Ishikawa (cell line): ENCODE measurements at regions not wholly inside any gene's neighbourhood (a gene's known extent, or its start where the extent isn't known, plus 50 kb on each side); places are given as distances from the start of the nearest gene placed in this dataset.

Source experiments
- CEBPB ChIP-seq: IDR thresholded peaks from 2 replicates; pipeline ENCODE4 v1.6.1; 2012
- CREB1 ChIP-seq: IDR thresholded peaks from 2 replicates; pipeline ENCODE4 v1.6.1; 2012; ENCODE audit warnings: low read depth
- EGR1 ChIP-seq: IDR thresholded peaks from 2 replicates; pipeline ENCODE4 v1.6.1; 2012
- EP300 ChIP-seq: IDR thresholded peaks from 2 replicates; pipeline ENCODE4 v1.6.1; 2012; ENCODE audit warnings: borderline replicate concordance
- FOXM1 ChIP-seq: IDR thresholded peaks from 2 replicates; pipeline ENCODE4 v1.6.1; 2012; ENCODE audit warnings: low read depth, borderline replicate concordance
- MAX ChIP-seq: IDR thresholded peaks from 2 replicates; pipeline ENCODE4 v1.6.1; 2012
- NFIC ChIP-seq: IDR thresholded peaks from 2 replicates; pipeline ENCODE4 v1.6.1; 2012
- RAD21 ChIP-seq: IDR thresholded peaks from 2 replicates; pipeline ENCODE4 v1.6.1; 2012; ENCODE audit warnings: low read depth
- REST ChIP-seq: IDR thresholded peaks from 2 replicates; pipeline ENCODE4 v1.6.1; 2012; ENCODE audit warnings: low read depth, mild to moderate bottlenecking
- TAF1 ChIP-seq: IDR thresholded peaks from 2 replicates; pipeline ENCODE4 v1.6.1; 2012; ENCODE audit warnings: low read depth, mild to moderate bottlenecking
- TCF12 ChIP-seq: IDR thresholded peaks from 2 replicates; pipeline ENCODE4 v1.6.1; 2012; ENCODE audit warnings: low read depth
- TEAD4 ChIP-seq: IDR thresholded peaks from 2 replicates; pipeline ENCODE4 v1.6.1; 2012
- USF1 ChIP-seq: IDR thresholded peaks from 2 replicates; pipeline ENCODE4 v1.6.1; 2012
- YY1 ChIP-seq: IDR thresholded peaks from 2 replicates; pipeline ENCODE4 v1.6.1; 2012; ENCODE audit warnings: low read depth
- ZBTB7A ChIP-seq: IDR thresholded peaks from 2 replicates; pipeline ENCODE4 v1.6.1; 2012; ENCODE audit warnings: low read depth

GRCh38 chr3:90055666-90056065 lies 948.2 kb downstream of the EPHA3 start:
- no peak for TF ChIP-seq TEAD4
- no peak for TF ChIP-seq TAF1
- no peak for TF ChIP-seq CREB1
- no peak for TF ChIP-seq RAD21
- no peak for TF ChIP-seq EGR1
- TF ChIP-seq ZBTB7A = no peak
- TF ChIP-seq NFIC = no peak
- no peak for TF ChIP-seq TCF12
- TF ChIP-seq REST = no peak
- TF ChIP-seq USF1 = no peak
- no peak for TF ChIP-seq MAX
- no peak for TF ChIP-seq YY1
- no peak for TF ChIP-seq CEBPB
- no peak for TF ChIP-seq FOXM1
- no peak for TF ChIP-seq EP300

- TF ChIP-seq TEAD4 (no peak), YY1 (no peak), USF1 (no peak), EGR1 (no peak), ZBTB7A (no peak), FOXM1 (no peak), CREB1 (no peak)
These were observed 949.0 kb downstream of the EPHA3 start for GRCh38 chr3:90056281-90057032.

GRCh38 chr3:90062016-90062415 lies 954.6 kb downstream of the EPHA3 start:
- TF ChIP-seq TAF1 = no peak
- TF ChIP-seq FOXM1 = no peak
- no peak for TF ChIP-seq YY1
- no peak for TF ChIP-seq MAX
- TF ChIP-seq USF1 = no peak
- no peak for TF ChIP-seq ZBTB7A
- TF ChIP-seq NFIC = no peak
- no peak for TF ChIP-seq EGR1
- no peak for TF ChIP-seq TCF12

GRCh38 chr3:90062631-90063200 lies 955.3 kb downstream of the EPHA3 start:
- TF ChIP-seq CREB1 = no peak

- no peak for TF ChIP-seq REST
- no peak for TF ChIP-seq YY1
These were observed 961.4 kb downstream of the EPHA3 start for GRCh38 chr3:90068783-90069182.

GRCh38 chr3:90069748-90070147 lies 962.3 kb downstream of the EPHA3 start:
- no peak for TF ChIP-seq EP300
- TF ChIP-seq TEAD4 = no peak
- no peak for TF ChIP-seq REST
- no peak for TF ChIP-seq ZBTB7A
- no peak for TF ChIP-seq EGR1
- TF ChIP-seq MAX = no peak
- TF ChIP-seq CEBPB = no peak
- no peak for TF ChIP-seq RAD21
- no peak for TF ChIP-seq CREB1
- no peak for TF ChIP-seq YY1
